G401.6 (cell line): ENCODE measurements at regions not wholly inside any gene's neighbourhood (a gene's known extent, or its start where the extent isn't known, plus 50 kb on each side); places are given as distances from the start of the nearest gene placed in this dataset.

ENCODE experiments used
- FAIRE-seq: peaks from 2 replicates; lab custom pipeline; 2012; peaks lifted over from hg19 to GRCh38; lab: Jason Lieb, UNC

DNA sequence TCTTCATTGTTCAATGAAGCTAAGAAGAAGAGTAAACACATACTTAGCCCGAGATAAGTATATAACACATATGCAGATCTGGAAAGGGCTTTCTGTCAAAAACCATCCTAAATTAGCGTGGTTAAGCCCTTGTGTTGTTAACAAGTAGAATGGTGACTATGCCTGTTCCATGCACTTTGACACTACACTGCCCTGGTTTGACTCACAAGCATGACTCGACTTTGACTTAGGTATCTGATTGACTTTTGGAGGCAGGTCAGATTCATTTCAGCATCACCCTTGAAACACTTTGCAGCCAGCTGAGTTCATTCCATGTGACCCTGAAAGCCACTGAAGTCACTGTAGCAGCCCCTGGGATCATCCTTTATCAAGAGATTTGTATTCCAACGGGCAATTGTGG is 239.8 kb downstream of the TBX18 start:
- FAIRE-seq, result no peak

DNA sequence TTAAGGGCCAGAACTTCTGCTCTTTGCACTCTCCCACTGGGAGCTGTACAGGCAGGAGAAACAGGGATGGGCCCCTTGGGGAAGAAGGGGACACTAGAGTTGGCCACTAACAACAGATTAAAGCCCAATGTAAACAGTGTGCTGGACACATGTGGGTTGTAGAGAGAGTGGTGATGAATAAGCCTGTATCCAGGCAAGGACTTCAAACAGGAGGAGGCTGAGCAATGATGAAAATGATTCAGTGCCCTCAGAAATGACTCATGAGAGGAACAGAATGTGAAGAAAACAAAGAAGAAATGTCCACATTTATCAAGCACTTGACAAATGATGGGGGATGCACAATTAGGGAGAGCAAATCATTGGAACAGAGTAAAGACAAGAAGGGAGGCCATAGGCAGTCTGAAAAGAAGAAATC is 242.3 kb downstream of the TBX18 start:
- FAIRE-seq, result no peak

- no peak for FAIRE-seq
These were observed 242.9 kb downstream of the TBX18 start for GRCh38 chr6:84521511-84521910.

DNA sequence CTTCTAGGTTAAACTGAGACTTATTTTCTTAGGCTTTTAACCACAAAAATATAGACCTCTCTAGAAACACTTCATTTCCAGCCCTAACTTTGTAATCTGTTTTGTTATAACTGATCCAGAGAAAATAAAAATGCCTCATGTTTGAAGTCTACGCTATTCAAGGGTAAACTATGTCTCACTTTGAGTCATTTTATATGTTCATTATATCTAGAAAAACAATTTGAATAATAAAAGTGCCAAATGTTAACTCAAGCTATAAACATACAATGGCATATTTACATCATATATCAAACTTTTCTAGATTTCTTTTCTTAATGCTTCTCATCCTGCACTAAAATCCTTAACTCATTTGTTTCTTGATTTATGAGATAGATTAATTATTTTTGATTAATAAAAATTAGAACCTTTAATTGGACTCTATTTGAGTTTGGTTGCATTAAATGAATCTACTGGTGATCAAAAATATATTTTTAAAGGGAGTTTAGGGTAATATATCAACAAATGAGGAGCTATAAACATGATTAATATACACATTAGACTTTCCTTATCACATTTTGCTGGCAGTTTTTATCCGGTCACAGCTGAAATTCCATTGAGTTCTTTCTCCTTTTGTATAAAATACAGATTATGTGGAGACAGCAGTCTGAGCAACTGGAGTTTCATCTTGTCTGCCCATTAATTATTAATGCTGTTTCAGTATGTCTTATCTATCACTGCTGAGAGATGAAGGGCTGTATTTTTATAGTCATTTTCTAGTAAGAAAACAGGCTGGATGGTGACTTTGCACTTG is 246.5 kb downstream of the TBX18 start:
- no peak for FAIRE-seq

DNA sequence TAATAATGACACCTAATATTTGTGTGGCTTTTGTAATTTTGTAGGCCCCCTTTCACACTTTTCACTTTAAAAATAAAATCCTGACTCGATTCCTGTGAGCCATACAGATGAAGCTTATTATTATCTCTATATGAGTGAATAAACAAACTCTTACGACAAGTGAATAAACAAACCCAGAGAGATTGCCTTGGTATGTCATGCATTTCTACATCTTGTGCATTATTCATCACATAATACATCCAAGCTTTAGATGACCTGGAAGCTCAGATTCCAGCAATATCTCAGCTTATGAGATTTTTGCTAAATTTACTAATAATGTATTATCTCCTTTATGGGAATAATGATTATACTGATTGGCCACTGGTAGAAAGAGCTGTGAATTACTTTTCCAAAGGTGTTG is 248.2 kb downstream of the TBX18 start:
- no peak for FAIRE-seq

- no peak for FAIRE-seq
These were observed 249.3 kb downstream of the TBX18 start for GRCh38 chr6:84515067-84515466.

GRCh38 chr6:84514089-84514971 is 250.1 kb downstream of the TBX18 start:
- no peak for FAIRE-seq

- no peak for FAIRE-seq
These were observed 252.0 kb downstream of the TBX18 start for GRCh38 chr6:84512391-84512790.

DNA sequence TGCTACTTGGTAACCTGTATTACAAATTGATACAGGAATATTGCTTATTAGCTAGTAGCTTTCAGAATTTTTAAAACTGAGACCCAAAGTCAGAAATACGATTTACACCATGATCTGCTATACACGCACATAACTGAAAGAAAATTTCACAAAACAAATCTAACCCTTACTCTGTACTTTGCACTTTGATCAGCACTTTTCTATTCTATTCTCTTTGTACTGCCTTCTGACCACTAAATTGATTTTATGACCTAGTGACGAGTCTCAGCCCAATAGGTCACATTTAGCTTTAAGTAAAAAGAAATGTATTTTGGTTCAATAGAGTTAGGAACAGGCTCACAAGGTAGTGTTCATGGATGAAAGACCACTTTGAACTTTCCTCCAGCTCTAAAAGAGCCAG is 252.5 kb downstream of the TBX18 start:
- no peak for FAIRE-seq

- no peak for FAIRE-seq
These were observed 255.4 kb downstream of the TBX18 start for GRCh38 chr6:84508981-84509380.

GRCh38 chr6:84508334-84508733 is 256.1 kb downstream of the TBX18 start:
- FAIRE-seq, result no peak

- no peak for FAIRE-seq
These were observed 260.4 kb downstream of the TBX18 start for GRCh38 chr6:84504025-84504424.

- no peak for FAIRE-seq
These were observed 263.1 kb downstream of the TBX18 start for GRCh38 chr6:84501315-84501714.

DNA sequence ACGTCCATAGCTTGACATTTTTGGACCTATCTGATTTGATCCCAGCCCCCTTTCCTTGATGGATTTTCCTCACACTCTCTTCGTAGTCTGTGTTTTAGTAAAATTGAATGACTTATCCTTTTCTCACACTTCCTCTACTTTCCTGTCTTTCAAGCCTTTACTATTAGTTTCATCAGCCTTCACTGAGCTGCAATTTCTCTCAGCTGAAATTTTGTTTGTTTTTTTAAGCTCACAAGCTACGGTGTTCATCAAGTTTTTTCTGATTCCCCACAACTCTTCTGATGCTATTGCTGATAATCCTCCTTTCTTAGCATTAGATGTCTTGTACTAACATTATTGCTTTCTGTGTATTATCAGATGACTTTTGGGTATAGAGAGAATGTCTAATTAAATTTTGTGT is 263.7 kb downstream of the TBX18 start:
- FAIRE-seq, result no peak

DNA sequence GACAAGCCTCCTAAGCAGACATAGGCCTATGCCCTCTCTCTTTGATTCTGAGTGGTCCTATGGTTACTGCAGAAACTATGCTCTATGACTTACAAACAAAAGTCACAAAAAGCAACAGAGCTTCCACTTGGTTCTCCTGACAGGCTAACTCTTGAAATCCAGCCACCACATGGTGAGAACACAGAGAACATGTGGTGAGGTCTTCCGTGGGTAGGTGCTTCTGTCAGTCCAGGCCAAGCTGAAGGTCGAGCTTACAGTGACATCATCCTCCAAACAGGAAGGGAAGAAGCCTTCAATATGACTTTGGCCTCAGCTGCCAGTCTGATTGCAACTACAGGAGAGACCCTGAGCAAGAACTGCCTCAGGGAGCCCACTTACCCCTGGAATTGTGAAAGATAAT is 265.5 kb downstream of the TBX18 start:
- FAIRE-seq, result no peak

- no peak for FAIRE-seq
These were observed 265.1 kb upstream of the CEP162 start for GRCh38 chr6:84492241-84493165.

DNA sequence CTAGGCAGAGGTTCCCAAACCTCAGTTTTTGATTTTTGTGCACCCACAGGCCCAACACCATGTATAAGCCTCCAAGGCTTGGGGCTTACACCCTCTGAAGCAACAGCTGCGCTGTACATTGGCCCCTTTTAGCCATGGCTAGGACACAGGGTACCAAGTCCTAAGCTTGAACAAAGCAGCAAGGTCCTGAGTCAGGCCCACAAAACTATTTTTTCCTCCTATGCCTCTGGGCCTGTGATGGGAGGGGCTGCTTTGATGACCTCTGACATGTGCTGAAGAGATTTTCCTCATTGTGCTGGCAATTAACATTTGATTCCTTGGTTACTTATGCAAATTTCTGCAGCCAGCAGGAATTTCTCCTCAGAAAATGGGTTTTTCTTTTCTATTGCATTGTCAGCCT is 262.2 kb upstream of the CEP162 start:
- no peak for FAIRE-seq

DNA sequence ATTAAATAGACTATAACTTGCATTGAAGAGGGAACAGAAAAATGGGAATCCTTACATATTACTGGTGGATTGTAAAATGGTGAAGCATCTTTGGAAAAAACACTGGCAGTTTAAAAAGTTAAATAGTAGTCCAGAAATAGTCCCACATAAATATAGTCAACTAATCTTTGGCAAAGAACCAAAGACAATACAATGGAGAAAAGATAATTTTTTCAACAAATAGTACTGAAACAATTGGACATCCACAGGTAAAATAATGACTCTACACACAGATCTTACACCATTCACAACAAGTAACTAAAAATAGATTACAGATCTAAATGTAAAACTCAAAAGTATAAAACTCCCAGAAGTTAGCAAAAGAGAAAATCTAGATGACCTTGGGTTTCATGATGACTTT is 259.1 kb upstream of the CEP162 start:
- no peak for FAIRE-seq

DNA sequence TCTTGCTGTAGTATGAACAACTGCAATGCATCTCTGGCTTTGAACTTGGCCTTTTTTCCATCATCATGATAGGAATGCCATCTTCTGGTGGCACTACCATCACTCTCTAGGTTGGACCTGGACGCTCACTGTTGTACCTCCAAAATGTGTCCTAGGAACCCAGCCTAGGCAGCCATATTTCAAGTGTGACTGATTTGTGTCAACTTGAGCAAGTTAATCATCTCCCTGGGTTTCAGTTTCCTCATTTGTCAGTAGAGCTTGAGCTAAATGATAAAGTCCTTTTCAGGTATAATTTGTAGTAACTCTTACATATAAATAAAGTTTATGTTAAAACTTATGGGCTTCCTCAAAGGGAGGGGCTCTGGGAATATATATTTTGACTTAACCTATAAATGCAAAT is 241.7 kb upstream of the CEP162 start:
- no peak for FAIRE-seq

- no peak for FAIRE-seq
These were observed 239.9 kb upstream of the CEP162 start for GRCh38 chr6:84467296-84467695.

GRCh38 chr6:84466511-84466910 is 239.1 kb upstream of the CEP162 start:
- FAIRE-seq, result no peak

DNA sequence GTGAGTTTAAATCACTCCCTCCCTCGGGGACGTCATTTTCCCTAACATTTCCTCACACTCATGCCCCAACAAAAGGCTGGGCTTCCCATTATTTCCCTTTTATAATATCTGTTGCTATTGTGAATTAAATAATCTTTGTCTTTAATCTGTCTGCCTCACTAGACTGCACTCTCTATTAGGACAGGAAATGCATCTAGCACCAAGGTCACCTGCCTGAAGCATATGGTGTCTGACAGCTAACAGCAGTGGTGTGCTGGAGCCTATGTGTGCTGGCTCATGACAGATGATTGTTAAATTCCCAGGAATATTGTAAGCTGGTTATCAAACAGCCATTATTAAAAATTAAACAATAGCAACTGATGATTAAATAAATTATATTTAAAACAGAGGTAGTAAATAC is 237.0 kb upstream of the CEP162 start:
- no peak for FAIRE-seq

DNA sequence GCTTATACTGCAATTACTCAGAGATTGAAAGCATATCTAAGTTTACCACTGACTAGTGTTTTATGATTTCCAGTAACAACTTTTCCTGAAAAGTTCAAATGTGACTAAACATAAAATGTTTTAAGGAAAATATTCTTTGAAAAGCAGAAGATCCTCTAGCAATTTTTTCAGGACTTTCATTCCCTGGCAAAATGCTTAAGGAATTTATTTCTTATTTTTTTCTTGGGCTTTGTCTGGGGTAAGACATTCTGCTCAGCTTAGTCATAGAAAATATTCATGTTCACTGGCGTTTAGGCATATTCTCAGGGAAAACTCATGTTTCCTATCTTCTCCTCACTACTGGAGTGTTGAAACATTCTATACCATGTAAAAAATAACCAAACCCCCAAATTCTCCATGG is 235.3 kb upstream of the CEP162 start:
- FAIRE-seq, result no peak
